Ishikawa (cell line): ENCODE measurements at regions not wholly inside any gene's neighbourhood (a gene's known extent, or its start where the extent isn't known, plus 50 kb on each side); places are given as distances from the start of the nearest gene placed in this dataset.

Experiments
- CEBPB ChIP-seq: IDR thresholded peaks from 2 replicates; pipeline ENCODE4 v1.6.1; 2012
- CREB1 ChIP-seq: IDR thresholded peaks from 2 replicates; pipeline ENCODE4 v1.6.1; 2012; ENCODE audit warnings: low read depth
- EGR1 ChIP-seq: IDR thresholded peaks from 2 replicates; pipeline ENCODE4 v1.6.1; 2012
- EP300 ChIP-seq: IDR thresholded peaks from 2 replicates; pipeline ENCODE4 v1.6.1; 2012; ENCODE audit warnings: borderline replicate concordance
- FOXM1 ChIP-seq: IDR thresholded peaks from 2 replicates; pipeline ENCODE4 v1.6.1; 2012; ENCODE audit warnings: low read depth, borderline replicate concordance
- NFIC ChIP-seq: IDR thresholded peaks from 2 replicates; pipeline ENCODE4 v1.6.1; 2012
- RAD21 ChIP-seq: IDR thresholded peaks from 2 replicates; pipeline ENCODE4 v1.6.1; 2012; ENCODE audit warnings: low read depth
- TAF1 ChIP-seq: IDR thresholded peaks from 2 replicates; pipeline ENCODE4 v1.6.1; 2012; ENCODE audit warnings: low read depth, mild to moderate bottlenecking
- TCF12 ChIP-seq: IDR thresholded peaks from 2 replicates; pipeline ENCODE4 v1.6.1; 2012; ENCODE audit warnings: low read depth
- TEAD4 ChIP-seq: IDR thresholded peaks from 2 replicates; pipeline ENCODE4 v1.6.1; 2012
- YY1 ChIP-seq: IDR thresholded peaks from 2 replicates; pipeline ENCODE4 v1.6.1; 2012; ENCODE audit warnings: low read depth
- ZBTB7A ChIP-seq: IDR thresholded peaks from 2 replicates; pipeline ENCODE4 v1.6.1; 2012; ENCODE audit warnings: low read depth
- TF ChIP-seq, protein P1 (sequence below): IDR thresholded peaks from 2 replicates; pipeline ENCODE4 v1.6.1; 2012
- TF ChIP-seq, protein P2 (sequence below): IDR thresholded peaks from 2 replicates; pipeline ENCODE4 v1.6.1; 2012; ENCODE audit warnings: low read depth, mild to moderate bottlenecking
- TF ChIP-seq, protein P3 (sequence below): IDR thresholded peaks from 2 replicates; pipeline ENCODE4 v1.6.1; 2012

DNA sequence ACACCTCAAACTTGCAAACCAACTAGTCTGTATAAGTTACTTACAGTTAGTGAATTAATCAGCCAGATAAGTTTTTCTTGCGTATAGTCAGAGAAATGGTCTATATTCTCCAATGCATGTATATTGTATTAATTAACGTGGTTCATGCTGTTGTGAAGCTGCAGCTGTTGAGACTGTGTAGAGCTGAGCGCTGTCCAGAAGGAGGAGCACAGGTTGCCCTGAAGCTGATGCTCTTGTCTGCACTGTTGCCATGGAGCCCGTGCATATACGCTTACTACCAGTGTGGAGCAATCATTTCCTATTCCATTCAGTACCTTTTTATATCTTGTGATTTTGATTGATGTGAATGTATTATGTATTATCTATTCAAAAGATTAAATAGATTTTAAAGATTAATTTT lies 74.3 kb upstream of the ARID2 start:
- no peak for TF ChIP-seq YY1
- no peak for TF ChIP-seq NFIC
- TF ChIP-seq FOXM1: no peak
- no peak for TF ChIP-seq ZBTB7A
- TF ChIP-seq CREB1: no peak
- no peak for TF ChIP-seq EP300
- TF ChIP-seq, protein P1, sequence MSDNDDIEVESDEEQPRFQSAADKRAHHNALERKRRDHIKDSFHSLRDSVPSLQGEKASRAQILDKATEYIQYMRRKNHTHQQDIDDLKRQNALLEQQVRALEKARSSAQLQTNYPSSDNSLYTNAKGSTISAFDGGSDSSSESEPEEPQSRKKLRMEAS: no peak
- no peak for TF ChIP-seq TEAD4
- TF ChIP-seq, protein P2, sequence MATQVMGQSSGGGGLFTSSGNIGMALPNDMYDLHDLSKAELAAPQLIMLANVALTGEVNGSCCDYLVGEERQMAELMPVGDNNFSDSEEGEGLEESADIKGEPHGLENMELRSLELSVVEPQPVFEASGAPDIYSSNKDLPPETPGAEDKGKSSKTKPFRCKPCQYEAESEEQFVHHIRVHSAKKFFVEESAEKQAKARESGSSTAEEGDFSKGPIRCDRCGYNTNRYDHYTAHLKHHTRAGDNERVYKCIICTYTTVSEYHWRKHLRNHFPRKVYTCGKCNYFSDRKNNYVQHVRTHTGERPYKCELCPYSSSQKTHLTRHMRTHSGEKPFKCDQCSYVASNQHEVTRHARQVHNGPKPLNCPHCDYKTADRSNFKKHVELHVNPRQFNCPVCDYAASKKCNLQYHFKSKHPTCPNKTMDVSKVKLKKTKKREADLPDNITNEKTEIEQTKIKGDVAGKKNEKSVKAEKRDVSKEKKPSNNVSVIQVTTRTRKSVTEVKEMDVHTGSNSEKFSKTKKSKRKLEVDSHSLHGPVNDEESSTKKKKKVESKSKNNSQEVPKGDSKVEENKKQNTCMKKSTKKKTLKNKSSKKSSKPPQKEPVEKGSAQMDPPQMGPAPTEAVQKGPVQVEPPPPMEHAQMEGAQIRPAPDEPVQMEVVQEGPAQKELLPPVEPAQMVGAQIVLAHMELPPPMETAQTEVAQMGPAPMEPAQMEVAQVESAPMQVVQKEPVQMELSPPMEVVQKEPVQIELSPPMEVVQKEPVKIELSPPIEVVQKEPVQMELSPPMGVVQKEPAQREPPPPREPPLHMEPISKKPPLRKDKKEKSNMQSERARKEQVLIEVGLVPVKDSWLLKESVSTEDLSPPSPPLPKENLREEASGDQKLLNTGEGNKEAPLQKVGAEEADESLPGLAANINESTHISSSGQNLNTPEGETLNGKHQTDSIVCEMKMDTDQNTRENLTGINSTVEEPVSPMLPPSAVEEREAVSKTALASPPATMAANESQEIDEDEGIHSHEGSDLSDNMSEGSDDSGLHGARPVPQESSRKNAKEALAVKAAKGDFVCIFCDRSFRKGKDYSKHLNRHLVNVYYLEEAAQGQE: no peak
- TF ChIP-seq CEBPB: no peak
- TF ChIP-seq TCF12: no peak
- TF ChIP-seq TAF1: no peak
- TF ChIP-seq, protein P3, sequence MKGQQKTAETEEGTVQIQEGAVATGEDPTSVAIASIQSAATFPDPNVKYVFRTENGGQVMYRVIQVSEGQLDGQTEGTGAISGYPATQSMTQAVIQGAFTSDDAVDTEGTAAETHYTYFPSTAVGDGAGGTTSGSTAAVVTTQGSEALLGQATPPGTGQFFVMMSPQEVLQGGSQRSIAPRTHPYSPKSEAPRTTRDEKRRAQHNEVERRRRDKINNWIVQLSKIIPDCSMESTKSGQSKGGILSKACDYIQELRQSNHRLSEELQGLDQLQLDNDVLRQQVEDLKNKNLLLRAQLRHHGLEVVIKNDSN: no peak
- no peak for TF ChIP-seq EGR1
- no peak for TF ChIP-seq RAD21

DNA sequence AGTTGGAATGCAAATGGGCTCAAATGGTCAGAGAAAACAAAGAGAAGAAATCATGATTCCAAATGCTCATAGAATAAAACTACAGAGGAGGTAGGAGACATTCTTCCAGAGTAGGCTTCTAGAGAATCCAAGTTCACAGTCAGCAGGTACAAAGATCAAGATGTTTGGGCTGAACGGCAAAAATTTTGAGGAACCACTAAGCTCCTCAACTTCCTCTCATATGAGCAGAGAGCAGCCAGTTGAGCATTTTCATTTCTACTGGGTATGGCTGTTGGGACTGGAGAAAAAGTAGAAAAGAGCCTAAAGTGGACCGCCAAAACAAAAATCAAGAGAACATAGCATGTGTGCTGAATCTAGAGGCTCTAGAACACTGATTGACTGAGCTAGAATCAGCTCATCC lies 73.8 kb upstream of the ARID2 start:
- no peak for TF ChIP-seq TEAD4
- TF ChIP-seq, protein P1: no peak
- TF ChIP-seq YY1: no peak
- TF ChIP-seq TCF12: no peak
- no peak for TF ChIP-seq RAD21

DNA sequence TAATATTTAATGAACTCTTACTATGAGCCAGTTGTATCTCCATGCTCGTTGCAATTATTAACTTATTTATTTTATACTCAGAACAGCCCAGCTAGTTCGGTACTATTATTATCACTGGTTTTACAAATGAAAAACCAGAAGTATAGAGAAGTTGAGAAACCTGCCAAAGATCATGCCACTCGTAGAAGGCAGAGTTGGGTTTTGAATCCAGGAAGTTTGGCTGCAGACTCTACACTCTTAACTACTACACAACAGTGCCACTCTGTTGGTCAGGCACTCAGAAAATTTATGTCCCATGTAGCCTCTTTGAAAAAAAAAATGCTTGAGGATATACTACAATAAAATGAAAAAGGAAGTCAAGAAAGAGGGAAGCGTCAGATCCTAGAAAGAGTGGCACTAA lies 71.5 kb upstream of the ARID2 start:
- TF ChIP-seq FOXM1: no peak
- TF ChIP-seq, protein P2: no peak
- TF ChIP-seq, protein P1: no peak
- TF ChIP-seq EP300: no peak
- TF ChIP-seq YY1: no peak
- no peak for TF ChIP-seq CREB1
- TF ChIP-seq TAF1: no peak

DNA sequence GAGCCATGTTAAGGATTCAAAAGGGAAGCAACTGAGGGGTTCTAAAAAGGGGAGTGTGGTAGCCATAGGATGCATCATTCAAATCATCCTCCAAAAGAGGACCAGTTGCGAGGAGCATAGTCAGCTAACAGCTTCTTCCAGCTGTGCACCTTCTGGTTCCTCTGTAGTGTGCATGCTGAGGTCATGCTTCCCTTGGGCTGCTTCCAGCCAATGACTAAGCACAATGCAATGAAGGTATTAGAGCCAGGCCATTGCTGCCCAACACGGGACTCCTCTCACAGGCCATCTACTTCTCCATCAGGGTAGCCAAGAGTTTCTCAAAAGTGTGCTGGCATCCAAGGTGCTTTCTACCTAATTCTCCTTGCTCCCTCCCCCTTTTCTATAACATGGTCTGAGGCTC lies 69.2 kb upstream of the ARID2 start:
- peak; percentile 34; the same call in 1 of the 2 replicates for TF ChIP-seq EP300
- peak; percentile 82 for TF ChIP-seq NFIC
- TF ChIP-seq, protein P1: 0 out of 2 replicates have a peak, but pooled peaks have one; percentile 42
- no peak for TF ChIP-seq YY1
- TF ChIP-seq, protein P2: no peak
- TF ChIP-seq, protein P3: peak; percentile 38; the same call in 1 of the 2 replicates
- peak; percentile 80 for TF ChIP-seq TEAD4
- no peak for TF ChIP-seq ZBTB7A
- no peak for TF ChIP-seq TCF12

DNA sequence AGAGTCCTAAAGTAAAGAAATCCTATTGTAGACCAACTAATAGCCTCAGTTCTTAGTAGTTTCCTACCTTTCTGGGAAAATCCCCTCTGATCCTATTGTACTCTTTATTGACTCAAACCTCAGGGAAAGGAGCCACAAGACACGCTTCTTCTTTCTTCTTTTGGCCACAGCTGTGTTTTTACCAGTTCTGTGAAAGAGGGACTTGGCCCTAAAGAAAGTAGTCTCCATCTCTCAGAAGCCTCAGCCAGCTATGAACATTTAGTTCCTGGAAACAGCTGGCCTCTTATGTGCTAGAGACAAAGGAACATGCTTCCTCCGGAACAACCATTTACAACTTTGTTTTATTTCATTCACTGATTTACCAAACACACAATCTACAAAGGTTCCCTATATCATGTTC lies 66.1 kb upstream of the ARID2 start:
- TF ChIP-seq ZBTB7A: no peak
- TF ChIP-seq YY1: no peak
- TF ChIP-seq, protein P3: no peak
- no peak for TF ChIP-seq CREB1
- TF ChIP-seq TAF1: no peak
- TF ChIP-seq EGR1: no peak
- no peak for TF ChIP-seq EP300
- TF ChIP-seq, protein P1: no peak
- no peak for TF ChIP-seq NFIC
- TF ChIP-seq, protein P2: no peak
- TF ChIP-seq TEAD4: no peak
- TF ChIP-seq CEBPB: no peak
- no peak for TF ChIP-seq RAD21
- no peak for TF ChIP-seq TCF12
- no peak for TF ChIP-seq FOXM1
